IPS-NIHi7 (cell line): ENCODE measurements at regions not wholly inside any gene's neighbourhood (a gene's known extent, or its start where the extent isn't known, plus 50 kb on each side); places are given as distances from the start of the nearest gene placed in this dataset.
A peak's percentile ranks its signal among the peaks of the same experiment; 100 is the strongest.

Experiments
- DNase-seq: peaks from one replicate; pipeline ENCODE4 v3.0.0; 2012; ENCODE audit warnings: mixed read lengths; ENCODE audit errors: extremely low spot score

DNA sequence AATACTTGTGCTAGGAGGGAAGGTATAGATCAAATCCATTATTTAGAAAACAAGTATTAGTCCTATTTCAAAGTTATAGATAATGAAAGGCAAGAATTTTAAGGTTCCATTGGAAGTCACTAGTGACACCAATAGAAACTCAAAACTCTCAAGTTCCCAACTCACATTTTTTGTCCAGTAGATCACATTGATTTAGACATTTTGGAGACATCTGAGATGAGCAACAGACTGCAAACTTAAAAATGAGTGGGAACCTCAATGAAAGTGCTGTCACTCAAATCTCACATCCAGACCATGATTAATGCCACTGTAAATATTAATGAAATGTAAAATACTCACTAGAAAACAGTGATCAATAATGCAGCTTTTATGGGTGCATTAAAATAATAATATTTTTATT, 405.0 kb downstream of the ENC1 start:
- DNase-seq: no peak

DNA sequence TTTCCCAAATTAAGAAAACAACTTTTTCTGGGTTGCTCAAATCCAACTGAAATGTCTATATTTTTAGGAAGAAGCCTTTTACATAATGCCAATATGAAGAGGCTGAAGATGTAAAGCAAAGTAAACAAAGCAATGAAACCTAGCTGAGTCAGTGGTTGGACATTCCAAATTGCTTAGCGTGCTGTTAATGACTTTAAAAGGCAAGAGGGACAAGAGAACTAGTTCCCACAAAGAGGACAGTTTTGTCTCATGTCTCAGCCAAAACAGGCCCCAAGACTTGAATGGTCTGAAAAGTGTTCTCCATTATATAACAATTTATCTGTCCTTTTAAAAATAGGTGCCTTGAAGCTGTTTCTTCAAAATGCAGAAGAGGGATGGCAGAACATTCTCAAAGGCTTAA, 407.0 kb downstream of the ENC1 start:
- DNase-seq: no peak

DNA sequence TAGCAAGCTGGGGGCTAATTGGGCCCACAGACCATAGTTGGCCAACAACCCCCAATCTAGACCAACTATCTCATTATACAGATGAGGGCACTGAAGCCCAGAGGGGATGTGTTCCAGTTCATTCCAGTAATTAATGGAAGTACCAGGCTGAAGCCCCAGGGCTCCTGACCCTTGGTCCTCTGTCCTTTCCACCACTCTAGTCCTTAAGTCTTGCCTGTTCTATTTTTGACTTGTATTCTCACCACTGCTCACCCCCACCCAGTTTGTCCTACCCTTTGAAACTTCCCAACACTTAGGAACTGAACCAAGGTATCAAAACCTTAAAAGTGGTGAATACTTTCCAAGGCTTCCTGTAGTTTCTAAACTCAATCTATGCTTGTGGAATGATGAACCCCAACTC, 407.4 kb downstream of the ENC1 start:
- no peak for DNase-seq

DNA sequence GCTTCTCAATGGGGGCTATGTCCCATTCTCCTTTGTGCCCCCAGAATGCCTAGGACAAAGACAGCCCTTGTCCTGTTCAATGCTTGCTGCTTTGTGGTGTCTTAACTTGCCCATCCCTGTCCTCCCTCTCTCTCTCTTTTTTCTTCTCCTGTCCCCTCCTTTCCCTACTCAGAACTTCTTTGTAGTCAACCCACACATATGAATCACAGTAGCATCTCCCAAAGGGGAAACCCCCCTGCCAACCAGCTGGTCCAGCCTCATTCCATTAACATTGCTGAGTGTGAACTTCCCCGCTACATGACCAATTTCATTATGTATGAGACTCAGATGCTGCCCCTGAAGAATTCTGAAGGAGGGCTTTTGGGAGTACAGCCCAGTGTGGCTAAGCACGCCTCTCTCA, 408.3 kb downstream of the ENC1 start:
- no peak for DNase-seq

DNA sequence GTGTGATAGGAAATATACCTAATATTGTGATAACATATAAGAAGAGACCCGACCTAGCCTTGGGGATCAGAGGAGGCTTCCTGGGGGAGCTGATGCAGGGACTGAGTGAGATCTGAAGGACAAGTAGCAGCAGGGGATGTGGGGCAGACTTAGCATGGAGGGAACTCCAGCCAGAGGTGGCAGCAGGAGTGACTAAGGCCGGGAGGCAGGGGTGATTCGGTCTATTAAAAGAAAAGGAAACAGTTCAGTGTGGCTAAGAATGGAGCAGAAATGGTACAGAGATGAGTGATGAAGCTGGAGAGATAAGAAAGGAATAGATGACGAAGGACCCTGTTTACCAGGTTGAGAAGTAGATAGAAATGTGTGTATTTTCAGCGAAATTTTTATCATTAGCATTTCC, 408.8 kb downstream of the ENC1 start:
- DNase-seq: no peak

DNA sequence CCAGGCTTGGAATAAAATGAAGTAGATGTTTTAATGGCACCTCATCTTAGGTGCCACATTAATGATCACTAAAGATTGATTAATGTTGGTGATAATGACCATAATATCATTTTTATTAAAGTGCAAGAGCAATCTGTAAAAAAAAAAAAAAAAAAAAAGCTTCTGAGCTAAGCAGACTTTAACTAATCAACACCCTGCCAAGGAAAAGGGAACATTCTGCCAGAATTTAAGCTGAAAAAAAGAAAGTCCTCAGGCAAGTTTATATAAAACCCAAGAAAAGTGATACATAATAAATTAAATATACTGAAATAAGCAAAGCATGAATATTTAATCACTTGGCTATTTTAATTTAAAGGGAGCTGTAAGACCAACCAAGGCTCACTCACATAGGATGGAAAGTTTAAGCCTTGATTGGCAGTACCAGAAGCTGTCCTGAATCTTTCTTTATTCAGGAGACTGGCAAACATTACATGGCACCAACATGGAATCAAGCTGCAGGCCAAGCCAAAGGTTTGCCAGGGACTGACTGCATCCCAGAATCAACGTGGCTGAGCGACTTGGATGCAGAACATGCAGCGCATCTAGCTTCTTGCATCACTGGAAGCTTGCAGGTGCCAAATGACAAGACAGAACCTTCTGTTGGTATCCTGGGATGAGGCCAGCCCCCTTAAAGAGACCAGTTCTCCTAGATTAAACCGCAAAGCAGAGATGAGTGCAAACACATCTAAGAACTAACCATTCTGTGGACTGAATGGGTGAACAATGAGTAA, 413.6 kb downstream of the ENC1 start:
- no peak for DNase-seq

DNA sequence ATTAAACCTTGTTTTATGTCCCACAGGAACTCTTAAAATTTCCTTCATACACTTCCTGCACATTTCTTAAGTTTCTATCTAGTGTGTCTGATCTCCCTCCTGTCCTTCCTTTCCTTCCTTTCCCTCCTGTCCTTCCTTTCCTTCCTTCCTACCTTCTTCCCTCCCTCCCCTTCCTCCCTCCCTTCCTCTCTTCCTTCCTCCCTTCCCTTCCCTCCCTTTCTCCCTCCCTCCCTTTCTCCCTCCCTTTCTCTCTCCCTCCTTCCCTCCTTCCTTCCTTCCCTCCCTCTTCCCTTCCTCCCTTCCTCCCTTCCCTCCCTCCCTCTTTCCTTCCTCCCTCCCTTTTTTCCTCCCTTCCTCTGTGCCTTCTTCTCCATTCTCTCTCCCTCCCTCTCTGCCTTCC, 414.9 kb downstream of the ENC1 start:
- DNase-seq: no peak

DNA sequence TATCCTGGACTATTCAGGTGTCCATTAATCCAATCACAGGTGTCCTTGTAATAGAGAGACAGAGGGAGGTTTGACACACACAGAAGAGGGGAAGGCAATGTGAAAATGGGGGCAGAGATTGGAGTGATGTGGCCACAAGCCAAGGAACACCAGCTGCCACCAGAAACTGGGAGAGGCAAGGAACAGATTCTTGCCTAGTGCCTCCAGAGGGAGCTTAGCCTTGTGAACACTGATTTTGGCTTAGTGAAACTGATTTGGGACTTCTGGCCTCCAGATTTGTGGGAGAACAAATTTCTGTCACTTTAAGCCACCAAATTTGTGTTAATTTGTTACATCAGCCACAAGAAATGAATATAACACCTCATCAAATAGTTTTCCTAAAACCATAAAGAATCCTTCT, 416.2 kb downstream of the ENC1 start:
- no peak for DNase-seq

DNA sequence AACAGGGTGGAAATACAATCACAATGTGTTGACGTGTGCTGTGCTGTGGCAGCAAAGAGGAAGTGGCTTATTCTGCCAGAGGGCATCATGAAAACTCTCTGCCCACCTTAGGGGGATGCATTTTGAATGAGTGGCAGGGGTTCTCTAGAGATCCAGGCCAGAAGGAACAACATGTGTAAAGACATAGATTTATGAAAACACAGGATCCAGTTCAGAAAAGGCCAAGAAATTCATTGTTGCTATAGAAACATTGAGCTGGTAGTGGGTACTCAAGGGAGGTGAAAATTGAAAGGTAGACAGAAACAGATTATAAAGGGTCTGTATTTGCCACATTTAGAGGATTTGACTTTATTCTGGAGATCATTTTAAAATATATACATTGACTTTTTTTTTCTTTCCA, 417.7 kb downstream of the ENC1 start:
- DNase-seq: no peak

DNA sequence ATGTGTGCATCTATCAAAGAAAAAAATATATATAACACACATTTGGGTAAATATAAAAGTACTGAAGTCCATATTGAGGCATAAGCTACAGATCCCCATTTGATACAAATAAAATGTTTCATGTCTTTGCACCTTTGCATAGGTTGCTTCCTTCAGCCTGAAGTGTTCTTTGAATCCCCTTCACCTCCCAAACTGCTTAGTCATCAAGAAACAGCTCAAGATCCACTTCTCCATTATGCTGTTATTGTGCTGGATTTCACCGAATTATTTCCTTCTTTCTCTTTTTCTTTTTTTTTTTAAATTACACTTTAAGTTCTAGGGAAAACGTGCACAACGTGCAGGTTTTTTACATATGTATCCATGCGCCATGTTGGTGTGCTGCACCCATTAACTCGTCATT, 419.1 kb downstream of the ENC1 start:
- no peak for DNase-seq

DNA sequence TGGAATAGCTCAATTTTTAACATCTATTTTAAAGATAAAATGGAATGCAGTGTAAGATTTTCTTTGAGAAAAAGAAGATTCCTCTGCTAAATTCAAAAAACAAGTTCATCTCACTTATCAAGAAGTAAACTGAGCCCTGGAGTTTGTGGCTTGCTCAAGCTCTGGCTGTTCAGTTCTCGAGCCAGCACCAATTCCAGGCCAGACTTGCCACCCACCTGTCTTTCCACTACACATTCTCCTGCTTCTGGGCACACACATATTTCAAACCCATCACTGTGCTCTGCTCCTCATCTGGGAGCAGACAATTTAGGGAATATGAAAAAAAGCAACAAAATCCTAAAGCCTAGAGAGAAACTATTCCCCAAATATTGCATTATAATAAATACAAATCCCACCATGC, 424.5 kb downstream of the ENC1 start:
- DNase-seq: no peak

DNA sequence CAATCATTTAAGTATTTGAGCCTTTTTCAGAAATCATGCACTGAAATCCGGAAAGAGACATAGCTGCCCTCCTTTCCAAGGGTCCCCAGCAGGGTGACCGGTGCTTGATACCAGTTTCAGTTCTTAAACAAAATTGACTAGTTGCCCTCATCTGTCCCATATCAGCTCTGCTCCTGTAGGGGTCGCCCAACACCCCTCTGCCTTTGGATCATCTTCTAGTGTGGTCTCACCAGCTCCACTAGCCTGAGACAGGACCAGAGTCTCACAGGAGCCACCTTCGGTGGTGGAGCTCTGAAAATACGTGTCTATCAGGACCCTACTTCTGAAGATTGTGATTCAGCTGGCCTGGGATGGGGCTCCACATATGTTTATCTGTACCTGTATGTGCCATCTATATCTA, 428.2 kb downstream of the ENC1 start:
- DNase-seq: peak; percentile 84

DNA sequence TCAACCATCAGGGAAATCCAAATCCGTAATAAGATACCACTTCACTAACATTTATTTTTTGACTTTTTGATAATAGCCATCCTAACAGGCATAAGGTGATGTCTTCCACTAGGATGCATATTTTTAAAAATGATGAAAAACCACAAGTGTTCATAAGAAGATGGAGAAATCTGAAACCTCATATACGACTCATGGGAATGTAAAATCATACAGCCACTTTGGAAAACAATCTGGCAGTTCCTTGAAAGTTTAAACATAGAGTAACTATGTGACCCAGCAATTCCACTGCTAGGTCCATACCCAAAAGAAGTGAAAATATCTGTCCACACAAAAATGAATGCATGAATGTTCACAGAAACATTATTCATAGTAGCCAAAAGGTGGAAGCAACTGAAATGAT, 431.0 kb downstream of the ENC1 start:
- no peak for DNase-seq

DNA sequence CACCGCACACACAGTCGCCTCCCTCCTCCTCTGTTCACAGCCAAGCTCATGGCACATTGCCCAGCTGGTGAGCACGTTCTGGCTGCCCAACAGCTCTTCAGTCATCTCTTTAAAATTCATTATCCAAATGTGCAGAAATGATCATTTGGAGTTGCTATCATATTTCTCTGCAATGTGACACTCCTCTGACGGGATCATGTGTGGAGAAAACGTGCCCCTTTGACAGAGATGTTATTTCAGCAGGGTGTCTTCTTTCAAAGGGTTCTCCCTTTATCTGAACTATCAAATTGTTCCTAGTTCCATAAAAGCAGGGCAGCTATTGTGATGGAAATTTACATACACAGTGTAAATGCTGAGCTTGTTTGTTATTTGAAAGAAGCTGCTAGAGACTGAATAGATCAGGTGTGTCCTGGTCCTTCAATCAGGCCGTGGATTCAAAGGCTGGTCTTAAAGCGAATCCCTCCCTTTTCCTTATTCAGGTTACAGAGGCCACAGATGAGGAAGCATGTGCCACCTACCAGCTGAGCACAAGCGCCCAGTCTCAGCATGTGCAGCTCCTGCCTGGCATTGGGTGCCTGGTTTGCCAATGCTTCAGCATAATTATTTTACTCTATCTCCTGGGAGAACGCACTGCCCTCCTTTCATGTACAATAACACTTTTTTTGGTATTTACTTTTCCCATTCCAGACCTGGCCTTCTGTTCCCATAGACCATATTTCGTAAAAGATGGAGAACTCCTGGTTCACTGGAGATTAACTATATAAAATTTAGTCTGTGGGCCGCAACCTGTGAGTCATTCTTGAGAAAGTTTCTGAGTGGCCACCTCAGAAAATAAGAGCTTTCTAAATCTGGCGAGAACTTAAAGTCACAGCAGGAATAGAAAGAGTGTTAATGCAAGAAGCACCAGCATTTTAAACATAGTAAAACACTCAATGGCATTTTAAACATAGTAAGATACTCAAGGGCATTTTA, 433.7 kb downstream of the ENC1 start:
- no peak for DNase-seq

DNA sequence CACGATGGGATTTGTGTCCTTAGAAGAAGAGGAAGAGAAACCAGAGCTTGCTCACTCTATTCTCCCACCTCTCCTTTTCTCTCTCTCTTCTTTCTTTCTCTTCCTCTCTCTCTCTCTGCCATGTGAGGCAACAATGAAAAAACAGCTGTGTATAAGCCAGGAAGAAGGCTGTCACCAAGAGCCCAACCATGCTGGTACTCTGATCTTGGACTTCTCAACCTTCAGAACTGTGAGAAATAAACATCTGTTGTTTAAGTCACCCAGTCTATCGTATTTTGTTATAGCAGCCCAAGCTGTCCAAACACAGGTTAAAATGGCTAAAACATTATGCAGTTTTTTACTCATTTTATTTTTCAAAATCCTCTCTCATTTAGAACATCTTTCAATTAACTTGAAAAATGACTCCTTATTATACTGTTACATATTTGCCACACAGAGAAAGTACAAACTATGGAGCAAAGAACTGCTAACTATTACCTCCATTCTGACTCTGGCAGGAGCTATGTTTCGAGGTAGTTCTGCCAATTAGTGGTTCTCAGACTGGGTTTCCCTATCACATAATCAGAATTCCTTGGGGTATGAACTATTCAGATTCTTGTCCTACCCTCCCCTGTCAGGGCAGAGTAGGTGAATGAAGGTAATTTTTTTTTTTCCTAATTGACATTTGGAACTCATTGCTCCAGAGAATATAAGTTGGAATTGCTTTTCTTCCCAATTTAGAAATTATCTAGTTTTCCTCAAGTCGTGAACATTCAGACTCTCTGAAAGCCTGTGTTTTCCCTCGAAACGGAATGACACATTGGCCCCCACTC, 434.6 kb downstream of the ENC1 start:
- DNase-seq: no peak

DNA sequence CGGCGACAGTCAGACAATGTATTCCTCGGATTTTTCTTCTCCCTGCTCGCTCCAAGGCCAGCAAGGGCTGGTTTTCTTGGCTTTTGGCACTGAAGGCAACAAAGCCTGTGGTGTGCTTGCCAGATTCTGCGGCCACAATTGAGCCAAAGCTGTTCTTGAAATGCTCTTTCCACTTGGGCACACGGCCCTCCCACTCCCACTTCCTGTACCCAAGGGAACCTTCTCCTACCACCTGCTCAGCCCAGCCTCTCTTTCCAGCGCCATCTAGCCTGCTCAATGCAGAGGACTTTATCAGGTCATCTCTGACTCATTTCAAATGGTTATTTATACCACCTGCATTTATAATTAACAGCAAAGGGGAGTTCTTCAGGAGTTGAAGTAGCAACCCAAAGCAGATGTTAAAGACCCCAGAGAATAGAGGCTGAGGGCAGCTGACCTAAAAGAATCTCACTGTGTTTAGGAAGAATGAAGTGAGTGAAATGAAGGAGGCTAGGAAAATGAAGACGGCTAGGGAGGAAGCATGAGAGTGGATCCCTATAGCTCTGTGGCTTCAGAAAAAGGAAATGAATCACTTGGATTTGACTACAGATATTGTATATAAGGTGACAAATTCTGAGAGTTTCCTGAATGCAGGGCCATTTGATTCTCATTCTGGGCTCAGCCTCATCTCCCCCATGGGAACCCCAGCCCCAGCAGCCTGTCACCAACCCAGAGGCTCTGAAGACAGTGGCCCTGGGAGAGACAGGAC, 439.0 kb downstream of the ENC1 start:
- DNase-seq: no peak

DNA sequence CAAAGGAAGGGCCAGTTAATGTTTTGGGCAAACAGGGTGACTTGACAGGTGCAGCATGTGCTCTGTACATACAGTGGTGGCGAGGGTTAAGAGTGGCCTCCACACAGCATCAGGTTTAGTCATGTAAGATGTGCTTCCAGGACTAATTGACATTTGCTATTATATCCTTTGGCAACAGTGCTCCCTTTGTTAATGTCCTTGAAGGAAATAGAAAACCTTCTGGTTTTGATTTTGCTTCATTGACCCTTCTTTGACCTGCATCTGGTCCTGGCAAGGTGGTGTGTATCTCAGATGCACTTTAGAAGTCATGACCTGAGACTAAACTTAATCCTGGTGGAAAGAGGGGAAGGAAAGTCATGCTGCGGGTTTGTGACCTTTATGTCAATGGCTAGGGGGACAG, 440.0 kb downstream of the ENC1 start:
- no peak for DNase-seq

DNA sequence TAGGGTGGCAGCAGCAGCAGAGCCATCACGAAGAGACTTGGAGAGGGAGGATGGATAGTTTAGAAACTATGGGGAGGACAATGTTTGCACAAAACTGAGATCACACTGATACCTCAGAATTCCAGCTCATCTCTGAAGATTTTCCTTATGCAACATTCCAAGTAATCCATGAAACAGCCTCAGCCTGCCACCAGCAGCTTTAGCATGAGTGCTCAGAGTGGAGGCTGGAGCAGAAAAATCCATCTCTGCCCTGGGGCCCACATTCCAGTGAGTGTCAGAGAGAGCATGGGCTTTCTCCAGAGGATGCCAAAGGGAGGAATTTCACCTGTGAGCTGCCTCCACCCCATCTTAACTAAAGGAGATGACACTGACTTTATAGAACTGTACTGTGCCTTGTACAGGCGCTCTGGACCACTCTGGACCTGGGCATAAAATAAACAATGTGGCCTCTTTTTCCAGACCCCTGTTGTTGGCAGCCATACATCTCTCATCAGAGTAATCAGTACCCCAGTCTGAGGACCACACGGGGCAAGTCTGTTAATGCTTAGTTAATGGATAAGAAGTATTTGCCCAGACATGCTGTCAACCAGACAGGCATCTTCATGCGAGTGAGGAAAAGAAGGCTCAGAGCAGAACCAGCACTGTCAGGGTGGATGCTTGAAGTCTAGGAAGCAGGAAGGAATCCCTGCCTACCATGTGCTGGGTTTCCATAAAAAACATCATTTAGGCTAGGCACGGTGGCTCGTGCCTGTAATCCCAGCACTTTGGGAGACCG, 440.9 kb downstream of the ENC1 start:
- DNase-seq: no peak

DNA sequence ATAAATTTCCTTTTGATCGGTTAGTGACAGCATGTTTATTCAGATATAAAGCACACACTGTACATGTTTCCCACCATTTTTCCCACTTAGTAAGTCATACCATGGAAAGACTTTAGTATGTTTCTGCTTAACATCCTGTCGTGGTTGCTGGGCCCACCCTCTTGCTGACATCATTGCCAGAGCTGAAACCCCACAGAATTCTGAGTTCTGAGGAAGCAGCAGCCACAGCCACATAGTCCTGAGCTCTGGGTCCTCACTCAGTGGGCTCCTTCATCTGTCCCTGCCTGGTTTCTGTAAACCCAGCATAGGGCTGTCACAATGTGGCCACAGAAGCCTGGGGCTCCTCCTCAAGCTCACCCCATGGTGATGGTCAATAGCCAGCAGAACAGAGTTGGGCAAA, 441.5 kb downstream of the ENC1 start:
- no peak for DNase-seq

DNA sequence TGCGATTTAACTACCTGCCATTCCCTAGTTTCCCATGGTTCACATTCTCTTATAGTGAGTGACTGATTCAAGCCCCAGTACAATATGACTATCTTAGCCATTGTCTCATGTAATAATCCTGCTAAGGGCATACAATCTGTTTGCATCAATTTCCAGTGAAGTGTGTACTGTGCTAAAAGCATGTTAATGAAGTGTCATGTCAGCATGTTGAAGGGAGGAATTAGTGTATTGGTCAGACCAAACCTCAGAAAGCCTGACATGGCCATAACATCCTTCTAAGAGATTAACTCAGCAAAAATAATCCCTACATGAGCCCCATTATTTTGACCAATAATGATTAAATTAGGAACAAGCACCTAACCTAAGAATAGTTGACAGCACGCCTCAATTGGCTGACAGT, 442.4 kb downstream of the ENC1 start:
- no peak for DNase-seq

DNA sequence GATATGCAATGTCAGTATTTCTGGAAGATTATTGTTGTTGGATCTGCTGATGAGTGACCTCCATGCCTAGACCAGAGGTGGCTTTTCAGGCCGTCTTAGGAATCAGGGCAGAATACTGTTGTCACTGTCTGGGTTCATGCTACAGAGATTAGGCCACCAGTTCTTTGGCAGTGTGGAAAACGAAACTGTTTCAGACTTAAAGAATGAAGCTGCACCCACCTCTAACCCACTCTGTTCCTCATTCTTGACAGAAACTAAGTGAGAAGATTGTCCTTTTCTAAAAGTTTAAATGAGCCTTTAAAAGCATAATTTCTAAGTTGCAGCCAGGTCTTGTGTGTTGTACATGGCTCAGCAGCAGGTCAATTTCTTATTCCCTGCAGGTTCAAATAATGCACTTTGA, 444.3 kb downstream of the ENC1 start:
- no peak for DNase-seq
